Liver (tissue), 8 donors: ENCODE measurements at regions not wholly inside any gene's neighbourhood (a gene's known extent, or its start where the extent isn't known, plus 50 kb on each side); places are given as distances from the start of the nearest gene placed in this dataset.

ENCODE experiments used
- DNase-seq: peaks from one replicate; pipeline ENCODE4 v3.0.0-alpha.2; 2017; ENCODE audit warnings: low spot score
- H3K27ac ChIP-seq, 2 donors: one replicate each; pipeline ENCODE4 v1.7.0; 2013; ENCODE audit warnings: inconsistent platforms in 2 of 2, low read length in 2 of 2, control low read depth in 1 of 2, low read depth in 1 of 2, mild to moderate bottlenecking in 1 of 2
- H3K27me3 ChIP-seq, 4 donors: one replicate each; pipeline versions ENCODE4 v1.6.1 to v1.7.0; 2013; ENCODE audit warnings: low read length in 3 of 4, inconsistent platforms in 1 of 4, mild to moderate bottlenecking in 1 of 4, moderate library complexity in 1 of 4; ENCODE audit not compliant: control insufficient read depth in 4 of 4, insufficient read depth in 4 of 4
- H3K36me3 ChIP-seq, 4 donors: one replicate each; pipeline versions ENCODE4 v1.6.1 to v1.7.0; 2013; ENCODE audit warnings: low read length in 3 of 4, mild to moderate bottlenecking in 3 of 4, low read depth in 1 of 4, moderate library complexity in 1 of 4; ENCODE audit not compliant: control insufficient read depth in 4 of 4, insufficient read depth in 3 of 4
- H3K4me1 ChIP-seq, 4 donors: one replicate each; pipeline versions ENCODE4 v1.6.1 to v1.7.0; 2013; ENCODE audit warnings: low read length in 3 of 4, mild to moderate bottlenecking in 3 of 4, moderate library complexity in 1 of 4; ENCODE audit not compliant: control insufficient read depth in 4 of 4, insufficient read depth in 4 of 4
- H3K4me3 ChIP-seq, 3 donors: one replicate each; pipeline versions ENCODE4 v1.6.1 to v1.7.0; 2013; ENCODE audit warnings: low read length in 3 of 3, control low read depth in 1 of 3, low read depth in 1 of 3, mild to moderate bottlenecking in 1 of 3
- H3K9ac ChIP-seq, 2 donors: one replicate each; pipeline ENCODE4 v1.7.0; 2013; ENCODE audit warnings: low read length in 2 of 2, mild to moderate bottlenecking in 2 of 2, moderate library complexity in 2 of 2, control low read depth in 1 of 2, low read depth in 1 of 2
- H3K9me3 ChIP-seq, 4 donors: one replicate each; pipeline versions ENCODE4 v1.6.1 to v1.7.0; 2013; ENCODE audit warnings: low read length in 3 of 4; ENCODE audit not compliant: control insufficient read depth in 4 of 4
- CTCF ChIP-seq: fragments of 150-350 bp; IDR thresholded peaks from 2 replicates; pipeline ENCODE4 v1.5.1; 2017; ENCODE audit warnings: improper control_type of control experiment, low read depth, low read length; ENCODE audit not compliant: missing input control
- EGR1 ChIP-seq, 2 donors: IDR thresholded peaks; 2 replicates each; pipeline ENCODE4 v1.6.1; 2016 to 2018; ENCODE audit warnings: antibody characterized with exemption in 2 of 2, low read depth in 2 of 2
- FOXA1 ChIP-seq: IDR thresholded peaks from 2 replicates; pipeline ENCODE4 v1.6.1; 2016; ENCODE audit warnings: antibody characterized with exemption
- FOXA2 ChIP-seq: IDR thresholded peaks from 2 replicates; pipeline ENCODE4 v1.6.1; 2016; ENCODE audit warnings: antibody characterized with exemption
- GABPA ChIP-seq, 2 donors: IDR thresholded peaks in 1 of 2; conservative IDR thresholded peaks in 1 of 2; 2 replicates each; pipeline ENCODE4 v1.6.1; 2016; ENCODE audit warnings: antibody characterized with exemption in 2 of 2, mild to moderate bottlenecking in 1 of 2, moderate library complexity in 1 of 2
- HNF4A ChIP-seq, 2 donors: conservative IDR thresholded peaks; 2 replicates each; pipeline ENCODE4 v1.6.1; 2016; ENCODE audit warnings: antibody characterized with exemption in 2 of 2, mild to moderate bottlenecking in 2 of 2
- JUND ChIP-seq, 2 donors: IDR thresholded peaks; 2 replicates each; pipeline ENCODE4 v1.6.1; 2016; ENCODE audit warnings: antibody characterized with exemption in 2 of 2
- NR2F2 ChIP-seq: IDR thresholded peaks from 2 replicates; pipeline ENCODE4 v1.6.1; 2016; ENCODE audit warnings: antibody characterized with exemption
- RAD21 ChIP-seq, 2 donors: IDR thresholded peaks; 2 replicates each; pipeline ENCODE4 v1.6.1; 2016; ENCODE audit warnings: antibody characterized with exemption in 2 of 2, mild to moderate bottlenecking in 2 of 2
- RXRA ChIP-seq, 2 donors: IDR thresholded peaks; 2 replicates each; pipeline ENCODE4 v1.6.1; 2017 to 2018; ENCODE audit warnings: antibody characterized with exemption in 2 of 2, mild to moderate bottlenecking in 1 of 2
- SP1 ChIP-seq: IDR thresholded peaks from 2 replicates; pipeline ENCODE4 v1.6.1; 2018; ENCODE audit warnings: antibody characterized with exemption, mild to moderate bottlenecking
- TAF1 ChIP-seq: conservative IDR thresholded peaks from 2 replicates; pipeline ENCODE4 v1.6.1; 2016; ENCODE audit warnings: antibody characterized with exemption, mild to moderate bottlenecking
- YY1 ChIP-seq: IDR thresholded peaks from 2 replicates; pipeline ENCODE4 v1.6.1; 2016; ENCODE audit warnings: antibody characterized with exemption, mild to moderate bottlenecking
- WGBS: extraction: QIAGEN DNeasy Blood & Tissue Kit; methylation state at CpG from one replicate; pipeline ENCODE4 v1.1.7; 2013; 5-methylcytosine and 5-hydroxymethylcytosine counted together
- TF ChIP-seq, protein P1 (sequence below): IDR thresholded peaks from 2 replicates; pipeline ENCODE4 v1.6.1; 2016; ENCODE audit warnings: antibody characterized with exemption
- TF ChIP-seq, protein P2 (sequence below): IDR thresholded peaks from 2 replicates; pipeline ENCODE4 v1.6.1; 2016; ENCODE audit warnings: antibody characterized with exemption, mild to moderate bottlenecking
- TF ChIP-seq, protein P3 (sequence below): IDR thresholded peaks from 2 replicates; pipeline ENCODE4 v1.6.1; 2016; ENCODE audit warnings: antibody characterized with exemption
- donor health status: healthy.
- donor health status: healthy.
- donor health status: healthy.
- donor health status: healthy.
- donor health status: healthy.

GRCh38 chr9:18163146-18163545 is 310.8 kb upstream of the ADAMTSL1 start:
- no peaks in the 10 kb centered on the region for H3K4me1 ChIP-seq
- H3K9me3 ChIP-seq, result no peaks in the 10 kb centered on the region
- H3K27me3 ChIP-seq, result peaks cover 0 to 3% (median 0%) of the 10 kb centered on the region in 4 donors
- H3K4me3 ChIP-seq, result no peak overlapping the region
- 52% methylated on average over 1 of the region's 1 CpG for WGBS
- no peak overlapping the region for H3K9ac ChIP-seq
- no peak for DNase-seq
- TF ChIP-seq TAF1 (no peak), SP1 (no peak)
- TF ChIP-seq, protein P1, sequence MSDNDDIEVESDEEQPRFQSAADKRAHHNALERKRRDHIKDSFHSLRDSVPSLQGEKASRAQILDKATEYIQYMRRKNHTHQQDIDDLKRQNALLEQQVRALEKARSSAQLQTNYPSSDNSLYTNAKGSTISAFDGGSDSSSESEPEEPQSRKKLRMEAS, result no peak
- no peak overlapping the region for H3K27ac ChIP-seq
- H3K36me3 ChIP-seq, result no peaks in the 10 kb centered on the region

DNA sequence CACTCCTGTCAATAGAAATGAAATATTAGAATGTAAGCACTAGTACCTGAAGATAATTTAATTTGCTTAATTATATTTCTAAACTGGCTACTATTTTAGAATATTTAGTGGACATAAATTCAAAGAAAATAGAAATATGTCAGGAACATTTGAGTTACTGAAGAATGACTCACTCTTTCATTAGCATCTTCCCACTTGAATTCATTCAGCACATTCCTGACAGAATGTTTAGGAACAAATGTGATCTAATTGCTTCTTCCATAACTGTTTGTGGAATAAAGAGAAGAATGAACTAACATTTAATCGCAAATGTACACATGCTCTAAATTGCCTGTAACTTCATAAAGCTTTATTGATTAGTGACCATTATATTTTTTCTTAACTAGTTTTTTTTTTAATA is 306.2 kb upstream of the ADAMTSL1 start:
- H3K27me3 ChIP-seq, result peaks cover 0 to 2% (median 0%) of the 10 kb centered on the region in 4 donors
- 98% methylated on average over 1 of the region's 1 CpG for WGBS
- no peak overlapping the region for H3K4me3 ChIP-seq
- no peaks in the 10 kb centered on the region for H3K9me3 ChIP-seq
- no peak overlapping the region for H3K9ac ChIP-seq
- DNase-seq, result no peak
- H3K36me3 ChIP-seq, result no peaks in the 10 kb centered on the region
- TF ChIP-seq CTCF (no peak), EGR1 (IDR thresholded peaks at IDR 0.05; ENCODE audit: low read depth in 2 of 2) (no peak), HNF4A (conservative IDR thresholded peaks at IDR 0.05) (no peak), SP1 (no peak), RXRA (IDR thresholded peaks at IDR 0.05) (no peak), JUND (IDR thresholded peaks at IDR 0.05) (no peak), FOXA1 (no peak), NR2F2 (no peak), YY1 (no peak), GABPA (IDR thresholded peaks at IDR 0.05 in 1 of 2, conservative IDR thresholded peaks at IDR 0.05 in 1 of 2) (no peak), FOXA2 (no peak), RAD21 (IDR thresholded peaks at IDR 0.05) (no peak)
- TF ChIP-seq, protein P2, sequence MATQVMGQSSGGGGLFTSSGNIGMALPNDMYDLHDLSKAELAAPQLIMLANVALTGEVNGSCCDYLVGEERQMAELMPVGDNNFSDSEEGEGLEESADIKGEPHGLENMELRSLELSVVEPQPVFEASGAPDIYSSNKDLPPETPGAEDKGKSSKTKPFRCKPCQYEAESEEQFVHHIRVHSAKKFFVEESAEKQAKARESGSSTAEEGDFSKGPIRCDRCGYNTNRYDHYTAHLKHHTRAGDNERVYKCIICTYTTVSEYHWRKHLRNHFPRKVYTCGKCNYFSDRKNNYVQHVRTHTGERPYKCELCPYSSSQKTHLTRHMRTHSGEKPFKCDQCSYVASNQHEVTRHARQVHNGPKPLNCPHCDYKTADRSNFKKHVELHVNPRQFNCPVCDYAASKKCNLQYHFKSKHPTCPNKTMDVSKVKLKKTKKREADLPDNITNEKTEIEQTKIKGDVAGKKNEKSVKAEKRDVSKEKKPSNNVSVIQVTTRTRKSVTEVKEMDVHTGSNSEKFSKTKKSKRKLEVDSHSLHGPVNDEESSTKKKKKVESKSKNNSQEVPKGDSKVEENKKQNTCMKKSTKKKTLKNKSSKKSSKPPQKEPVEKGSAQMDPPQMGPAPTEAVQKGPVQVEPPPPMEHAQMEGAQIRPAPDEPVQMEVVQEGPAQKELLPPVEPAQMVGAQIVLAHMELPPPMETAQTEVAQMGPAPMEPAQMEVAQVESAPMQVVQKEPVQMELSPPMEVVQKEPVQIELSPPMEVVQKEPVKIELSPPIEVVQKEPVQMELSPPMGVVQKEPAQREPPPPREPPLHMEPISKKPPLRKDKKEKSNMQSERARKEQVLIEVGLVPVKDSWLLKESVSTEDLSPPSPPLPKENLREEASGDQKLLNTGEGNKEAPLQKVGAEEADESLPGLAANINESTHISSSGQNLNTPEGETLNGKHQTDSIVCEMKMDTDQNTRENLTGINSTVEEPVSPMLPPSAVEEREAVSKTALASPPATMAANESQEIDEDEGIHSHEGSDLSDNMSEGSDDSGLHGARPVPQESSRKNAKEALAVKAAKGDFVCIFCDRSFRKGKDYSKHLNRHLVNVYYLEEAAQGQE, result no peak
- TF ChIP-seq, protein P3, sequence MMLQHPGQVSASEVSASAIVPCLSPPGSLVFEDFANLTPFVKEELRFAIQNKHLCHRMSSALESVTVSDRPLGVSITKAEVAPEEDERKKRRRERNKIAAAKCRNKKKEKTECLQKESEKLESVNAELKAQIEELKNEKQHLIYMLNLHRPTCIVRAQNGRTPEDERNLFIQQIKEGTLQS, result no peak
- no peaks in the 10 kb centered on the region for H3K4me1 ChIP-seq
- H3K27ac ChIP-seq, result no peak overlapping the region
